ENCODE measurements at regions not wholly inside any gene's neighbourhood (a gene's known extent, or its start where the extent isn't known, plus 50 kb on each side); places are given as distances from the start of the nearest gene placed in this dataset.
A peak's percentile ranks its signal among the peaks of the same experiment; 100 is the strongest.

- no peak for DNase-seq
Observed at GRCh38 chr6:14841901-14842421, 403.9 kb upstream of the JARID2 start.

GRCh38 chr6:14844411-14844810 is 401.5 kb upstream of the JARID2 start:
- DNase-seq: no peak

GRCh38 chr6:14848019-14848418 is 397.9 kb upstream of the JARID2 start:
- no peak for DNase-seq

GRCh38 chr6:14849185-14849584 is 396.7 kb upstream of the JARID2 start:
- no peak for DNase-seq

GRCh38 chr6:14851281-14851680 is 394.6 kb upstream of the JARID2 start:
- DNase-seq: no peak

- DNase-seq: no peak
Observed at GRCh38 chr6:14852375-14852774, 393.5 kb upstream of the JARID2 start.

GRCh38 chr6:14856177-14856576 is 389.7 kb upstream of the JARID2 start:
- DNase-seq: no peak

- DNase-seq: no peak
Observed at GRCh38 chr6:14857001-14857400, 388.9 kb upstream of the JARID2 start.

GRCh38 chr6:14857501-14857900 is 388.4 kb upstream of the JARID2 start:
- DNase-seq: peak; percentile 84 to 85

GRCh38 chr6:14858808-14859207 is 387.1 kb upstream of the JARID2 start:
- DNase-seq: no peak

- no peak for DNase-seq
Observed at GRCh38 chr6:14860774-14861173, 385.1 kb upstream of the JARID2 start.

- DNase-seq: peak; percentile 54 to 63
Observed at GRCh38 chr6:14861491-14861943, 384.4 kb upstream of the JARID2 start.

- DNase-seq: no peak
Observed at GRCh38 chr6:14862845-14863244, 383.0 kb upstream of the JARID2 start.

- DNase-seq: no peak
Observed at GRCh38 chr6:14863902-14864850, 381.7 kb upstream of the JARID2 start.

GRCh38 chr6:14865531-14866100 is 380.3 kb upstream of the JARID2 start:
- no peak for DNase-seq

- DNase-seq: no peak
Observed at GRCh38 chr6:14867802-14868201, 378.1 kb upstream of the JARID2 start.

- no peak for DNase-seq
Observed at GRCh38 chr6:14871221-14871620, 374.6 kb upstream of the JARID2 start.

- peak; percentile 46 to 54 for DNase-seq
Observed at GRCh38 chr6:14873101-14873500, 372.8 kb upstream of the JARID2 start.

- no peak for DNase-seq
Observed at GRCh38 chr6:14873781-14874441, 372.0 kb upstream of the JARID2 start.

GRCh38 chr6:14874975-14875480 is 370.8 kb upstream of the JARID2 start:
- DNase-seq: peak in 1 of 2 experiments; percentile 63

GRCh38 chr6:14875481-14876063 is 370.3 kb upstream of the JARID2 start:
- peak in 1 of 2 experiments; percentile 61 for DNase-seq

GRCh38 chr6:14876778-14877613 is 368.9 kb upstream of the JARID2 start:
- peak; percentile 65 to 69 for DNase-seq

Measured in activated T-cell treated with anti-CD3 and anti-CD28 coated beads, Interleukin-2, amount 50 U/mL, for 48 hours (primary cell).